Stomach (tissue), 8 donors: ENCODE measurements at regions not wholly inside any gene's neighbourhood (a gene's known extent, or its start where the extent isn't known, plus 50 kb on each side); places are given as distances from the start of the nearest gene placed in this dataset.

Experiments
- DNase-seq, 2 donors: peaks; one replicate each; pipeline versions ENCODE4 v3.0.0 to v3.0.0-alpha.2; 2013 to 2019
- H3K27ac ChIP-seq, 5 donors: fragments of 200-600 bp in 4 of 5; sonication (generic) in 4 of 5; one replicate each; pipeline ENCODE4 v1.5.1; 2013 to 2019; ENCODE audit warnings: mild to moderate bottlenecking in 1 of 5, moderate library complexity in 1 of 5
- H3K27me3 ChIP-seq, 3 donors: fragments of 200-600 bp; sonication (generic); one replicate each; pipeline ENCODE4 v1.5.1; 2017 to 2019; ENCODE audit warnings: mixed run types in 1 of 3
- H3K36me3 ChIP-seq, 4 donors: fragments of 200-600 bp; sonication (generic); 1 replicate in 3 of 4; 2 replicates in 1 of 4; pipeline ENCODE4 v1.5.1; 2016 to 2019
- H3K4me1 ChIP-seq, 4 donors: fragments of 200-600 bp; sonication (generic); one replicate each; pipeline ENCODE4 v1.5.1; 2016 to 2019
- H3K4me3 ChIP-seq, 4 donors: fragments of 200-600 bp; sonication (generic) in 3 of 4; one replicate each; pipeline ENCODE4 v1.5.1; 2016 to 2019; ENCODE audit warnings: mild to moderate bottlenecking in 1 of 4
- H3K9me3 ChIP-seq, 4 donors: fragments of 200-600 bp; sonication (generic); one replicate each; pipeline ENCODE4 v1.5.1; 2016 to 2019
- CTCF ChIP-seq, 7 experiments: fragments of 450-650 bp in 4 of 7; fragments of 200-600 bp in 3 of 7; sonication (generic) in 3 of 7; IDR thresholded peaks; one replicate each; pipeline ENCODE4 v1.5.1; 2016 to 2019; ENCODE audit warnings: antibody characterized with exemption in 7 of 7, control low read depth in 2 of 7, mild to moderate bottlenecking in 1 of 7
- EP300 ChIP-seq: sonication (generic); formaldehyde crosslinking; IDR thresholded peaks from one replicate; pipeline ENCODE4 v1.6.1; 2017; ENCODE audit warnings: antibody characterized with exemption
- POLR2A ChIP-seq, 4 donors: fragments of 450-650 bp; IDR thresholded peaks; one replicate each; pipeline ENCODE4 v1.6.1; 2016; ENCODE audit warnings: antibody characterized with exemption in 4 of 4, control low read depth in 2 of 4, mild to moderate bottlenecking in 1 of 4, moderate library complexity in 1 of 4
- POLR2AphosphoS5 ChIP-seq, 3 donors: sonication (generic); formaldehyde crosslinking; IDR thresholded peaks; one replicate each; pipeline ENCODE4 v1.6.1; 2016; ENCODE audit warnings: antibody characterized with exemption in 3 of 3
- WGBS, 5 donors: extraction: QIAGEN DNeasy Blood & Tissue Kit in 3 of 5; methylation state at CpG; one replicate each; pipeline versions ENCODE4 v1.1.5 to v1.1.7; 2013 to 2018; 5-methylcytosine and 5-hydroxymethylcytosine counted together
- intact Hi-C: fragments of 100-400 bp; cut with DNase I; formaldehyde crosslinking; loops from one replicate; pipeline ENCODE4 v1.15.1; 2023; ENCODE audit warnings: low total_unique reads
- donor health status: healthy with polysubstance abuse.
- donor health status: Bipolar disorder and iron deficiency.
- donor health status: healthy.

GRCh38 chr16:55115506-55115905 lies 184.8 kb downstream of the IRX5 start:
- H3K4me1 ChIP-seq = peaks cover 0 to 9% (median 0%) of the 10 kb centered on the region in 4 donors
- no peak overlapping the region for H3K4me3 ChIP-seq
- TF ChIP-seq EP300 (no peak), CTCF (IDR thresholded peaks at IDR 0.05) (no peak), POLR2AphosphoS5 (IDR thresholded peaks at IDR 0.05) (no peak), POLR2A (IDR thresholded peaks at IDR 0.05) (no peak)
- intact Hi-C loops = no loop called here
- H3K36me3 ChIP-seq = no peaks in the 10 kb centered on the region
- 84 to 93% (median 88%) methylated on average over 1 to 2 of the region's 2 CpGs for WGBS, 5 donors
- H3K27ac ChIP-seq = no peak overlapping the region
- H3K27me3 ChIP-seq = no peaks in the 10 kb centered on the region
- DNase-seq = no peak
- no peaks in the 10 kb centered on the region for H3K9me3 ChIP-seq

GRCh38 chr16:55116165-55116920 lies 185.7 kb downstream of the IRX5 start:
- no peak for TF ChIP-seq POLR2AphosphoS5 (IDR thresholded peaks at IDR 0.05)
- no peak for TF ChIP-seq EP300
- no peak for TF ChIP-seq POLR2A (IDR thresholded peaks at IDR 0.05)
- no peak for TF ChIP-seq CTCF (IDR thresholded peaks at IDR 0.05)
- peaks cover 0 to 9% (median 0%) of the 10 kb centered on the region in 4 donors for H3K4me1 ChIP-seq
- intact Hi-C loops = no loop called here
- H3K27ac ChIP-seq = peak overlapping the region in 1 of 5 donors; percentile 5
- no peak overlapping the region for H3K4me3 ChIP-seq
- no peaks in the 10 kb centered on the region for H3K36me3 ChIP-seq
- DNase-seq = no peak
- WGBS, 5 donors = 63 to 80% (median 71%) methylated on average over 14 of the region's 14 CpGs
- no peaks in the 10 kb centered on the region for H3K9me3 ChIP-seq
- H3K27me3 ChIP-seq = no peaks in the 10 kb centered on the region

GRCh38 chr16:55118701-55119260 lies 188.1 kb downstream of the IRX5 start:
- intact Hi-C loops = no loop called here
- WGBS, 5 donors = 74 to 88% (median 84%) methylated on average over 10 of the region's 10 CpGs
- H3K4me1 ChIP-seq = peaks cover 0 to 9% (median 0%) of the 10 kb centered on the region in 4 donors

GRCh38 chr16:55120408-55120807 lies 189.7 kb downstream of the IRX5 start:
- H3K27ac ChIP-seq = no peak overlapping the region
- no peak for DNase-seq
- peaks cover 0 to 11% (median 2%) of the 10 kb centered on the region in 4 donors for H3K9me3 ChIP-seq
- TF ChIP-seq EP300 = no peak
- TF ChIP-seq CTCF (IDR thresholded peaks at IDR 0.05) = no peak
- TF ChIP-seq POLR2AphosphoS5 (IDR thresholded peaks at IDR 0.05) = no peak
- no peak for TF ChIP-seq POLR2A (IDR thresholded peaks at IDR 0.05)
- WGBS, 5 donors = 18 to 35% (median 33%) methylated on average over 2 of the region's 2 CpGs
- intact Hi-C loops = no loop called here
- peaks cover 0 to 9% (median 0%) of the 10 kb centered on the region in 4 donors for H3K4me1 ChIP-seq
- H3K4me3 ChIP-seq = no peak overlapping the region
- no peaks in the 10 kb centered on the region for H3K36me3 ChIP-seq
- H3K27me3 ChIP-seq = no peaks in the 10 kb centered on the region

More at GRCh38 chr16:55118701-55119260, 188.1 kb downstream of the IRX5 start:
- H3K4me3 ChIP-seq = no peak overlapping the region
- no peaks in the 10 kb centered on the region for H3K27me3 ChIP-seq
- DNase-seq = no peak
- H3K36me3 ChIP-seq = no peaks in the 10 kb centered on the region
- TF ChIP-seq EP300 (no peak), CTCF (IDR thresholded peaks at IDR 0.05) (no peak), POLR2A (IDR thresholded peaks at IDR 0.05) (no peak), POLR2AphosphoS5 (IDR thresholded peaks at IDR 0.05) (no peak)
- peaks cover 0 to 9% (median 2%) of the 10 kb centered on the region in 4 donors for H3K9me3 ChIP-seq
- no peak overlapping the region for H3K27ac ChIP-seq
